GM20431 (cell line): ENCODE measurements at regions not wholly inside any gene's neighbourhood (a gene's known extent, or its start where the extent isn't known, plus 50 kb on each side); places are given as distances from the start of the nearest gene placed in this dataset.
"Not testable (repeated sequence)": the region's sequence is repeated elsewhere in the genome, so short reads cannot be mapped to it uniquely, and the experiment has no call there.

Source experiments
- in situ Hi-C: fragments of 300-500 bp; cut with MseI, MboI; formaldehyde crosslinking; loops from one replicate; pipeline ENCODE4 v1.15.0; 2020; ENCODE audit warnings: low sequenced_read_pairs; ENCODE audit not compliant: unreplicated experiment

DNA sequence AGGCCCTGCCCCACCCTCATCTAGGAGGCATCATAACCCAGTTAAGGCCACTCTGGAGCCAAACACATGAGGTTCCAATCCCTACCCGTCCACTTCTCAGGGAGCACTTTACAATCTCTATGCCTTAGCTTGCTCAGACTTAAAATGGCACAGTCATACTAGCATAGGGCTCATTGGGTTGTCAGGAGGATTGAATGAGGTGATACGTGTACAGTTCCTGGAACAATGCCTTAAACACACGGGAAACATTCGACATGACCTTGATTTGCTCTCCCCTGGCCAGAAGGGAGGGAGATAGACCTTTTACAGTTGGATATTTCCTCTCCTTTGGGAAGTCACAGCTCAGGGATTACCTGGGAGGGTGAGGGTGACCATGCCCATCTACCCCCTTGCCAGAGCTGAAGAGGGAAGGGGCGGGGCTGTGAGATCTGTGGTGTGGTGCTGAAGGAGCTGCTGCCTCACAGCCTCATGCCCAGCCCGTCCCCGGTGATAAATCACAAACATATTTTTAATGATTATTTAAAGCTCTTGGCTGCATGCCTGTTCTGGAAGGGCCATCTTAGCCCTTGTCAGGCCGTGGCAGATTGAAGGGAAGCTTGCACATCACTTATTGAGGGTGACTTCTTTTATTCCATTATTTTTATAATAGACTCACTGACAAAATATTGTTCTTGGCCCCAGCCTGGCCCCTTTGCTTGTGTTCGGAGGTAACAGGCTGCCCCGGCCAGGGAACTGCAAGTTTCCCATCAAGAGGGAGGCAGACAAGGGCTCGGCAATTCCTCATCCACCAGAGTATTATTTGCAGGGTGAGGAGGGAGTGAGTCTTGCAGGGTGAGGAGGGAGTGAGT, 83.4 kb downstream of the FOXD2 start:
- in situ Hi-C loops, result no loop called here

DNA sequence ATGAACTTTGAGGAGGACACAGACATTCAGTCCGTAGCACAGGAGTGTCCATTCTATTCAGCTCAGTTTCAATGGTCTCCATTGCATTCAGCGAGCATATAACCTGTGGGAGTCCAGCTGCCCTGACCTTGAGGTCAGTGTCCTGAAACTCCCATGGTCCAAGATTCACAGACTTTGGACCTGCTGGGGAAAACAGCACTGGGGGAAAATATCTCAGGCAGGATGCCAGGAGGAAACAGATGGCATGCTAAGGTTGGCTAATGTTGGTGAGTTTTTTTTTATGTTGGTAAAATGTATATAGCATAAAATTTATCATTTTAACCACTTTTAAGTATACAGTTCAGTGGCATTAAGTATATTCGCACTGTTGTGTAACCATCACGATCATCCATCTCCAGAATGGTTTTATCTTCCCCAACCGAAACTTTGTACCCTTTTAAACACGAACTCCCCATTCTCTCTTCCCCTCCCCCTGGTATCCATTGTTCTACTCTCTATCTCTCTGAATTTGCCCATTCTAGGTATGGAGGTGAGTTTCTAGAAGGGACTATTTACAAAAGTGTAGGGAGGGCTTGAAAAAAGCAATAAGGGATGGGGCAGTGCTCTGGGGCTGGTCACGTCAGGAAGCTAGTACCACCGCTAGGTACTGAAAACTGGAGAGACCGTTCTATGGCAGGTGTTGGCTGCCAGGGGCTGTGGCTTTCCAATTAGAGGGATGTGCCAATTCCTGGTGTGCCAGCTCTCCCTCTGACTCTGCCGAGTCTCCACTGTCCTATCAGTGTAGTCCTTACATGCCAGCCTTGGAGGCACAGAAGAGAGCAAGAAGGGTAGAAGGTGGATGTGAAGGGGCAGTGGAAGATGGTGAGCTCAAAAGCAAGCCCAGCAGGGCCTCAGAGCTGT, 85.3 kb downstream of the FOXD2 start:
- in situ Hi-C loops, result no loop called here

DNA sequence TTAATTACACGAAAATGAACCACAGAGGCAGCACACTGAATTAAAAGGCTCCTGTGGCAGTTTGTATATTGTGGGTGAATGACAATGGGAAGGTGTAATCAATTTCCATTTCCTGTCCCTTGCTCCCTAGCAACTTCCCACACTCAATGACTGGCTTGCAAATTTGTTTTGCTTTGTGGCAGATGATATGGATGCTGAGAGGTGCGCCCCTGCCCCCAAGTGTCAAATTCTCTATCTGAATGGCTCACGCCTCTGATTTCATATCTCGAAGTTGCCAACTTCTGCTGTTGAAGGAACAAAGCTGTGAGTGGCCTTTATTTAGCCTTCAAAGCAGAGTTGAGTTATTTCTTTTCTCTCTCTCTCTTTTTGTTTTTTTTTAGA, 86.0 kb downstream of the FOXD2 start:
- in situ Hi-C loops, result no loop called here

DNA sequence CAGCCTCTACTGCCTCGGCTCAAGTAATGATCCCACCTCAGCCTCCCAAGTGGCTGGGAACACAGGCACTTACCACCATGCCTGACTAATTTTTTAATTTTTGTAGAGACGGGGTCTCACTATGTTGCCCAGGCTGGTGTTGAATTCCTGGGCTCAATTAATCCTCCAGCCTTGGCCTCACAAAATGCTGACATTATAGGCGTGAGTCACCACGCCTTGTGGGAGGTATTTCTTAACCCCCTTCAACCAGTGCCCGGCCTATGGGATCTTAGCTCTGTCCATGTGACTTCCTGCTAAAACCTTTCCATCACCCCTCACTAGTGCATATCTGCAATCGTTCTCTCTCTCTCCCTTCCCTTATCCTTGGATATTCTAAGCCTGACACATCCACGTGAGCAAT, 86.4 kb downstream of the FOXD2 start:
- in situ Hi-C loops, result no loop called here

DNA sequence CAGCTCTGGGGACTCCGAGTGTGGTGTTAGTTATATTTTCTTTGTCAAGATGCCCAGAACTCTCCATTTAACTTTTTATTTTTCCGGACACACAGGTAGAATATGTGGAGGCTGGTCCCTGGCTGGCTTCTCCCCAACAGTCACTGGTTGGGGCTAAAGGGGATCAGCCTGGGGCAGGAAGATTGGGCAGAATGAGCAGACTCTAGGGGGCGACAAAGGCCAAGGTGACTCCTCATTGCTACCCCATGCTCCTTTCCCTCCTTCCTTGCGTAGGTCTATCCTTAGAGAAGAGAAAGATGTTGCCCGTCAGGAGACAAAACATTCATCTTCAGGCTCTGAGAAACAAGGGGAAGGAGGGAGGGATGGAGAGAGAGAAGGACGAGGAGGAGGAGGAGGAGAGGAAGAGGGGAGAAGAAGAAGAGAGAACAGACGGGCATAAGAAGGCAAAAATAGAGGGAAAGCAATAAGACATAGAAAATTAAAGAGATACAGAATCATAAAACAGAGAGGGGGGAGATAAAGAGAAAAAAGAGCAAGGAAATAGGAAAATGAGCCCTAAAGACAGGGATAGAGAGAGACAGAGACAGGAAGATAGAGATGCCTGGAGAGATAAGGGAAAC, 89.9 kb downstream of the FOXD2 start:
- in situ Hi-C loops, result no loop called here

DNA sequence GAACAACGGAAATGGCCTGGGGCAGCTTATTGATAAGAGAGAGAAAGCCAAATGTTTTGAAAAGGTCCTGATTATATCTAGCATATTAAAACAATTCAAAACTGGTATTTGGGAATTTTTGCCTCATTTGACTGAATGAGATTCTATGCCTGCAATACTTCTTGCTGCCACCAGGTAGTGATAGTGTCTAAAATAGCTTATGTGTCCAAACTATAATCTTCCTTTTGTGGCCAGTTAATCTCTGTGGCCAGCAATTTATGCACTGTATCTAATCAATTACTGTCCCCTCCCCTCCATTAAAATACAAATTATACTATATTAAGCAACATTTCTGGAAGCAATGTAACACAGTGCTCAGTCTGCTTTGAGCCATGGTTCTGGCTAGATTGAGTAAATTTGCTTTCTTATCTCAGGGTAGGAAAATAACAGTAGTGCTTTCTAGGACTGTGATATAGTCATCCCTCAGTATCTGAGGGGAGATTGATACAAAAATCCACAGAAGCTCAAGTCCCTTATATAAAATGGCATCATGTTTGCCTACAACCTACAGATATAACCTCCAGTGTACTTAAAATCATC, 91.8 kb downstream of the FOXD2 start:
- in situ Hi-C loops, result no loop called here

DNA sequence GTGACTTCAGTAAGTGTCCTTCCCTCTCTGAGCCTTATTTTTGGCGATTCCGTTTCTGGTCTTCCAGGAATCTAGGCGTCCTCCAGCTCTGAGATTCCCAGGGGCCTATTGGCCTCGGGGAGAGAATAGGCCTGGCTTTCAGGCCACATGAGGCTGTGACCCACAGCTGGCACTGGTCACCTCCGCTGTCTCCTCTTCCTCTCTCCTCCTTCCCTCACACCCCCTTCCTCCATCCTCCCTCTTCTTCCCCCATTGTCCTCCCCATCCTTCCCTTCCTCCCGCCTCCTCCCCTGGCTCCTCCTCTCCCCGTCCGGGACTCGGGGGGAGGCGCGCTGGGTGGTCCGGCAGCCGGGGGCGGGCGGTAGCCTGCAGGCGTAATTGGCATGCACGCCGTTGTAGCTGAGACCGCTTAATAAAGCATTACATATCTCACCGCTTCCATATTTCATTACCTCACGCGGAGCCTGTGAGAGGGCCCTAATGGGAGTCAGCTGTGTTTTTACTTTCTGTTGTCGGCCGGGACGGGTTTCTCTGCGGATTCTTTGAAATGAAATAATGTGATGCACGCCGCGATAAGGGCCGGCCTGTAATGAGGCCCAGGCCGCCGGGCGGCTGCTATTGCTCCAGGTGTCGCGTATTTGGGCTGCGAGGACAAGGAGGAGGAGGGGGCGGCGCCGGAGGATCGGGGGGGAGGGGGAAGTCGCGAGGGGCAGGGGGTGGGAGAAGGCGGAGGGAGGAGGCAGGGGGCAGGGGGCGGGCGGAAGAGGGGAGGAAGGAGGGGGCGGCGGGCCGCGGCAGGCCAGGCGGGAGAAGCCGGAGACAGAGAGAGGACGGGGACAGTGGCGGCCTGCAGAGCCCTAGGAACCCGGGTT, 95.3 kb downstream of the FOXD2 start:
- in situ Hi-C loops, result no loop called here

DNA sequence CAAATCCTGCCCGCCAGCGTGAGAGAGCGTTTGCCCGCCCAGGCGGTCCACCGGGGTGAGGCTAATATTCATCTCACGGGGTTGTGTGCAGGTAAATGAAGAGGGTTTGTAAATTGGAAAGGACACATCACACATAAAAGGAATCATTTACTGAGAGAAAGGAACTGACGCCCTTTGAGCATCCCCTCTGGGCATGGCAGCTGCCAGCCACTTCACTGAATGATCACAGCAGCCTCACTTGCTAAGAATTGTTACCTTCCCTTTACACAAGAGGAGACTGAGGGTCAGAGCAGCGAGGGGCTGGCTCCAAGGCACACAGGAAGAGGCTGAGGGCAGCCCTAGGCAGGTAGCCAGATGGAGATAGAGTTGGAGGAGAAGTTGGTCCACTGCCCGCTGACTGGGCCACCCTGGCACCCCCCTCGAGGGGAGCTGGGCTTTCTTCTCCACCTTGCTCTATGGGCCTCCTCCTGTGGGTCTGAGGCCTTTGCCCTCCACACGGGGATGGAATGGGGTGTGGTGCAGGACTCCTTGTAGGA, 96.0 kb downstream of the FOXD2 start:
- in situ Hi-C loops, result no loop called here

DNA sequence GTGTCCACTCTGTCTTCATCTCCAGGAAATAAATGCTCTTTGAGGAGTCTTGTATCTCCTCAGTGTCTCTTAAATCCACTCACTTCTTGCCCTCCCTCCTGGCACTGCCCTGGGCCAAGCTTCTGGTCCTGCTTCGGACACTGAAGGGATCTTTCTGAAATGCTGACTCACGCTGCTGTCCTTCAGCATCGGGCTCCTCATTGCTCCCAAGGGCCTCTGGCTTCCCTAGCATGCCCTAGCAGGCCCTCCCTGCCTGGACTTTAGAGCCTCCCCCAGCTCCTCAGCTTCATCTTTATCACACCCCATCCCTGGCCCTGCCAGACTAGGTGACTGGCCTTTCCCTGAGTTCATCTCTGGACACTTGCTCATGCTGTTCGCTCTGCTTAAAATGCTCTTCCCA, 96.6 kb downstream of the FOXD2 start:
- in situ Hi-C loops, result no loop called here

DNA sequence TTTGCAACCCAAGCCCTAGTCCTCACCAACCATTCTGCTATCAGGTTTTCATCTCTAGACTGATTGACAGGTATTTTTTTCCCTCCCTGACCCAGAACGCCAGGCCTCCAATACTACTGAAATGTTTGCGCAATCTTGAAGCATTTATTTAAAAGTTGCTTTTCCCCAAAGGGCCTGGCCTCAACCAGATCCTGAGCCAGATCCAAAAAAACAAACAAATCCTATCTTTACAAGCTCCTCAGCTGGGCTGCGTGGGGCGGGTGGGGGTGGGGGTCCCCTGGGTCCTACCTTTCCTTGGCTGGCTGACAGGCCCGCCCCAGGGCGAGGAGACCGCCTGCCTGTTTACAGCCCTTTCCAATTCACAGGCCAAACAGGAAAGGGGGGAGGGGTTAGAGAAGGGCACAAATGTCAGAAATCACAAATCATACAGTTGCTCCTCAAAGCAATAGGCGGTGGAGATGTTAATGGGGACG, 98.8 kb downstream of the FOXD2 start:
- in situ Hi-C loops, result no loop called here

DNA sequence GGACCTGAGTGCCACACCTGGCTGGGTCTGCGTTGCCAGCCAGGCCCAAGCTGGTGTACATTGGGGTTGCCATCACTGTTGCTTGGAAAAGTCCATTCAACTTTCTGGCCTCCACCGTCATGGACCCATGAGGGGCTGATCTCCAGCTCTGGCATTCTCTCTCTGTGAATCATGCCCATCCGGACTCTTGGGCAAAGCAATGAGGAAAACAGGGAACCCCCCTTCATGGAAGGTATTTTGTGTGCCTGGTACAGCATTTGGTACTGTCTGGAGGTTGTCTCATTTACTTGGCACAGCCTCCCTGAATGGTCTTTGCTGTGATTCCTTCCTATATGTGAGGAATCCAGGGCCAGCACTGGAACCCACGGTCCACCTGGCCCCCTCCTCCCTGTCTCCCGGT, 99.4 kb downstream of the FOXD2 start:
- in situ Hi-C loops, result no loop called here

DNA sequence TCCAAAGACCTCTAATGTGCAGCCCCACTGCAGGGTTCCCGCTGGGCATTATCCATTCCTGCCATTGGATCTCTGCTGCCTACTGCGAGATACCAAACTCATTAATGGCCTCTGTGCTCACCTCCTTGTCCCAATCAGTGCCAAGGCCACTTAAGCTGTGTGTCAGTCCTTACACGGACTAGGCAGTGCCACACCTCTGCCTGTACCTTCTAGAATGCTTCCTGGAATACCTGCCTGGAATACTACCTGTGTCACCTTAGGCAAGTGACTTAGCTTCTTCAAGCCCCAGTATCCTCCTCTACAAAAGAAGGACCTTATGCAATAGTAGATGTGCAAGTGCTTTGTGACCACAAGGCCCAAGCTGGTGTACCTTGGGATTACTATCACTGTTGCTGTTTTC, 100.1 kb downstream of the FOXD2 start:
- in situ Hi-C loops, result no loop called here

DNA sequence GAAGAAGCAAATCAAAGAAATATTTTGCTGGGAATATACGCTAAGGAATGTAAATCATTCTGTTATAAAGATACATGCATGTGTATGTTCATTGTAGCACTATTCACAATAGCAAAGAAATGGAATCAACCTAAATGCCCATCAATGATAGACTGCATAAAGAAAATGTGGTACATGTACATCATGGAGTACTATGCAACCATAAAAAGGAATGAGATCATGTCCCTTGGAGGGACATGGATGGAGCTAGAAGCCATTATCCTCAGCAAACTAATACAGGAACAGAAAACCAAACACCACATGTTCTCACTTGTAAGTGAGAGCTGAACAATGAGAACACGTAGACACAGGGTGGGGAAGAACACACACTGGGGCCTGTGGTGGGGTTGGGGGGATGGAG, 100.7 kb downstream of the FOXD2 start:
- in situ Hi-C loops, result not testable (repeated sequence)

DNA sequence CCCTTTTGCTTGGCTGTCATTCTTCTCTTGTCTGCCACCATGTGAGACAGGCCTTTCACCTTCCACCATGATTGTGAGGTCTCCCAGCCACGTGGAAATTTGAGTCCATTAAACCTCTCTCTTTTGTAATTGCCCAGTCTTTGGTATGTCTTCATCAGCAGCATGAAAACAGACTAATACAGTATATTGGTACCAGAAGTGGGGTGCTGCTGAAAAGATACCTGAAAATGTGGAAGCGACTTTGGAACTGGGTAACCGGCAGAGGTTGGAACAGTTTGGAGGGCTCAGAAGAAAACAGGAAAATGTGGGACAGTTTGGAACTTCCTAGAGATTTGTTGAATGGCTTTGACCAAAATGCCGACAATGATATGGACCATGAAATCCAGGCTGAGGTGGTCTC, 103.9 kb downstream of the FOXD2 start:
- in situ Hi-C loops, result not testable (repeated sequence)

DNA sequence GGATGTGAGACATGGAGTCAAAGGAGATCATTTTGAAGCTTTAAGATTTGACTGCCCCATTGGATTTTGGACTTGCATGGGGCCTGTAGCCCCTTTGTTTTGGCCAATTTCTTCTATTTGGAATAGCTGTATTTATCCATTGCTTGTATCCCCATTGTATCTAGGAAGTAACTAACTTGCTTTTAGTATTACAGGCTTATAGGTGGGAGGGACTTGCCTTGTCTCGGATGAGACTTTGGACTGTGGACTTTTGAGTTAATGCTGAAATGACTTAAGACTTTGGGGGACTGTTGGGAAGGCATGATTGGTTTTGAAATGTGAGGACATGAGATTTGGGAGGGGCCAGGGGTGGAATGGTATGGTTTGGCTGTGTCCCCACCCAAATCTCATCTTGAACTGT, 105.2 kb downstream of the FOXD2 start:
- in situ Hi-C loops, result not testable (repeated sequence)

DNA sequence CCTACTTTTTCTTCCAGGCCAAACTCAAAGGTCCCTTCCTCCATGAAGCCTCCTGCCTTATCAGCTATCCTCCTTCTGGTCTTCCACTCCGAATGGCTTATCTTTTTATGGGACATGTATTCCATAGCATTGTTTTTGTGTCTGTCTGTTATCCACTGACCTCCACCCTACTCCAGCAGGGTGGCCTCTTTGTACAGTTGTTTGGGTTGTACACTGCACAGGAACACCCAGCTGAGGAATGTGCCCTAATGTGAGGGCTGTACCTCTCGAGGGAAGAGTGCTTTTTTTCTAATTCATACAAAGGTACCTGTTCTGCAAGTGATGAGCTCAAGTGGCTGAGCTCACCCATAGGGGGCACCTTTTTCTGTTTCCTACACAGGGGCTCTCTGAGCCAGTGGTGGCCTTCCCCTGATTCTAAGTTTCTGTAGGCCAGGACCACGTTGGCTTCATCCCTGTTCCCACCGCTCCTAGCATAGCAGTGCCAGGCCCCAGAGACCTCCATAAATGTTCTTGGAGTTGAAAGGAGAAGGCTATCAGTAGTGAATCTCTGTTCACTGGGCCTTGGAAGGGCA, 108.2 kb downstream of the FOXD2 start:
- in situ Hi-C loops, result no loop called here

DNA sequence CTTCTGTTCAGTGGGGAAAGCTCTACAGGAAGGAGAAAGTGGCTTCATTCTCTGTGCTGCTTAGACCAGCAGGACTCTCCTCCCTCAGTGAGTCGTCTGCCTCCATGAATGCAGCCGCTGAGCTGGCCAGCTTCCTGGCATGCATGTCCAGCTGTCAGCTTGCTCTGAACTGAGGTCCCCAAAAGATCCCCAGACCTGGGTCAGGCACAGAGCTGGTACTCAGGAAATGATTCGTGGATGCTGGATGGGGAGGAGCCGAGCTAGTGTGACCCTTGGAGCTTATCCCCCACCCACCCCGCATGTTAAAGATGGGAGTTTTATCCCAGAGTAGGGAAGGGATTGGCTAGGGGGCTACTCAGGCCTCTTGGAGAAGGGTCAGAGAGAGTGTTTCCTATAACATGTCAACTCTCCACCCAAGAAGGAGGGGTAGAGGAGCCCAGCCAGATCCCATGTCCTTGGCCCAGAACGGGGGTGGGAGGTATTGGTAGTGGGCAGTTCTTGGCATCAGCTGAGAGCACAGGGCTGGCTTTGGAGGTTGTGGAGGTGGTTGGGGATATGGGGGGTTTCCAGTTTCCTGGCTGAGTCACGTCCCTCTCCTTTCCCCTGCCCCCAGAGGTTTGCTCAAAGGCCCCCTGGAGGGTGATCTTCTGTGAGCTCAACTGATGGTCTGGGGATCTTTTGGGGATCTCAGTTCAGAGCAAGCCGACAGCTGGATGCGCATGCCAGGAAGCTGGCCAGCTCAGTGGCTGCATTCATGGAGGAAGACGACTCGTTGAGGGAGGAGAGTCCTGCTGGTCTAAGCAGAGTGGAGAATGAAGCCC, 110.1 kb downstream of the FOXD2 start:
- in situ Hi-C loops, result no loop called here

DNA sequence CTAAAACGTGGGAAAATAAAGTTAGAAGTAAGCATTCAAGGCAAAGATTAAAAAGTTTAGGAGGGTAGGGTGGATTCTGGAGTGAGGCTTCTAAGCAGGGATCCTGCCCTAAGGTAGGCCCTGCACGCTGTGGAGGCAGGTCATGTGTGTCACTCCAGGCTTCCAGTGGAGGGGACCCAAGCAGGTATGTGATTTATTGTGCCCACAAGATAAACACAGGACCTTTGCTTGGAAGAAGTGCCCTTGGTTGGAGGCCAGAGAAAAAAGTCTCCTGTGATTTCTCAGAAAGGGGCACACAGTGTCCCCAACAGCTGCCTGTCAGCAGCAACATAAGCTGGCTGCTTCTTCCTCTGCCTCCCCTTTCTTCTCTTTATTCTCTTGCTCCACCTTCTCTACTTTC, 110.8 kb downstream of the FOXD2 start:
- in situ Hi-C loops, result no loop called here
